ENCODE measurements at regions not wholly inside any gene's neighbourhood (a gene's known extent, or its start where the extent isn't known, plus 50 kb on each side); places are given as distances from the start of the nearest gene placed in this dataset.
"Not testable (repeated sequence)": the region's sequence is repeated elsewhere in the genome, so short reads cannot be mapped to it uniquely, and the experiment has no call there.

DNA sequence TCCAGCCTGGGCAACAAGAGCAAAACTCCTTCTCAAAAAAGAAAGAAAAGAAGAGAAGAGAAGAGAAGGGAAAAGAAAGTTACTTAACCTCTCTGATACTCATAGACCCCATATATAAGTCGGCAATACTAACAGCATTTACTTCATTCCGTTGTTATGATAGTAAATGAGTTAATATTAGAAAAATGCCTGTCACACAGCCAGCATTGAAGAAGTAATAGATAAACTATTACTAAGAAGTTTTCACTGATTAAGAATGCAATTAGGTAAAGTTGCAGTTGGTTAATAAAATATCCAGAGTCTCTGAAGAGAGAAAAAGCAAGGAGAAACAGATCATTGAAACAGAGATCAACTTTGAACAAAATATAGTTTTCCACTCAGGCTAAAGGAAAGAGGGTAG lies 161.3 kb upstream of the UBE2E3 start:
- TF ChIP-seq, protein P1, sequence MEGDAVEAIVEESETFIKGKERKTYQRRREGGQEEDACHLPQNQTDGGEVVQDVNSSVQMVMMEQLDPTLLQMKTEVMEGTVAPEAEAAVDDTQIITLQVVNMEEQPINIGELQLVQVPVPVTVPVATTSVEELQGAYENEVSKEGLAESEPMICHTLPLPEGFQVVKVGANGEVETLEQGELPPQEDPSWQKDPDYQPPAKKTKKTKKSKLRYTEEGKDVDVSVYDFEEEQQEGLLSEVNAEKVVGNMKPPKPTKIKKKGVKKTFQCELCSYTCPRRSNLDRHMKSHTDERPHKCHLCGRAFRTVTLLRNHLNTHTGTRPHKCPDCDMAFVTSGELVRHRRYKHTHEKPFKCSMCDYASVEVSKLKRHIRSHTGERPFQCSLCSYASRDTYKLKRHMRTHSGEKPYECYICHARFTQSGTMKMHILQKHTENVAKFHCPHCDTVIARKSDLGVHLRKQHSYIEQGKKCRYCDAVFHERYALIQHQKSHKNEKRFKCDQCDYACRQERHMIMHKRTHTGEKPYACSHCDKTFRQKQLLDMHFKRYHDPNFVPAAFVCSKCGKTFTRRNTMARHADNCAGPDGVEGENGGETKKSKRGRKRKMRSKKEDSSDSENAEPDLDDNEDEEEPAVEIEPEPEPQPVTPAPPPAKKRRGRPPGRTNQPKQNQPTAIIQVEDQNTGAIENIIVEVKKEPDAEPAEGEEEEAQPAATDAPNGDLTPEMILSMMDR (conservative IDR thresholded peaks at IDR 0.05; ENCODE audit: low read depth, low read length): no peak
- DNase-seq (ENCODE audit: low read depth): peak; percentile 19
- no peak overlapping the region for H3K4me3 ChIP-seq (ENCODE audit: low read depth, low read length)

DNA sequence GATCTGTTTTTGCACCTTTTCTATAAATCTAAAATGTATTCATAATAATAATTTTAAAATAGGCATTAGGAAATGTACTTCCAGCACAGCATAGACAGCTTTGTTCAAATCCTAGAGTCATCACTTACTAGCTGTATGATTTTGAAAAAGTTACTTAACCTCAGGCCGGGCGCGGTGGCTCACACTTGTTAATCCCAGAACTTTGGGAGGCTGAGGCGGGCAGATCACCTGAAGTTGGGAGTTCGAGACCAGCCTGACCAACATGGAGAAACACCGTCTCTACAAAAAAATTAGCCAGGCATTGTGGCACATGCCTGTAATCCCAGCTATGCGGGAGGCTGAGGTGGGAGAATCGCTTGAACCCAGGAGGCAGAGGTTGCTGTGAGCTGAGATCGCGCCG lies 161.7 kb upstream of the UBE2E3 start:
- DNase-seq (ENCODE audit: low read depth); H3K4me3 ChIP-seq (ENCODE audit: low read depth, low read length): not testable (repeated sequence)

DNA sequence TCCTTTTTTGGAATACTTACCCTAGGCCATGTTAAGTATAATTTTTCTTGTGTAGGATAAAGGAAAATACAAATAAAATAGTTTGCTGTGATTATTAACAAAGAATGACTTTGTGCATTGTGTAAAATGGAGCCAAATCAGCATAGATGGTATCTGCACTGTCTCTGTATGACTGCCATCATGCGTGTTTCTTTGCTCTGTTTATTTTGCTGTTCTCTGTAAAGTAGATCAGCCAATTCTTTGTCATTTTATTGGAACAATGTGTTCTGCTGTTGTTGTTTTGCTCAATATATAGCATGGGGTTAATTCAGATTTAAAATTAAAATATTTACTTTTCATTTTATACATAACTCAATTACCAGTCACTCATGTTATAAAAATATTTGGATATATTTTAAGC lies 181.3 kb upstream of the UBE2E3 start:
- H3K4me3 ChIP-seq (ENCODE audit: low read depth, low read length): no peak overlapping the region
- TF ChIP-seq, protein P1 (conservative IDR thresholded peaks at IDR 0.05; ENCODE audit: low read depth, low read length): no peak
- DNase-seq (ENCODE audit: low read depth): no peak

DNA sequence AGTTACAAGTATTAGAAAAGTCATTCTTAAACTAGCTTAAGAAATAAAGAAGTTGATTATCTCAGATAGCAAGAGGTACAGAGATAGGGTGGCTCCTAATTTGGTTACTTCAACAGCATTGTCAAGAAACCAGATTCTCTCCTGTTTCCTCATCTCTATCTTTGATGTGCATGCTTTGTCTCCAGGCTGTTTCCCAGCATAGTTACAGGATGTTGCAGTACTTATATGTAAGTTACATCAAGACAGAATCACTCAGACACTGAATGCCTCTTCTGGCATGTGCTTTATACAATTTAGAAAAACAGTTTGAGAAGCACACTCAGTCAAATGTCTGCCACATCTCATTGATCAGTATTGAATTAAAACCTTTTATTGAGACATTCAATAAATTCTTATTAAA lies 189.5 kb upstream of the UBE2E3 start:
- no peak overlapping the region for H3K4me3 ChIP-seq (ENCODE audit: low read depth, low read length)
- DNase-seq (ENCODE audit: low read depth): no peak
- TF ChIP-seq, protein P1 (conservative IDR thresholded peaks at IDR 0.05; ENCODE audit: low read depth, low read length): no peak

DNA sequence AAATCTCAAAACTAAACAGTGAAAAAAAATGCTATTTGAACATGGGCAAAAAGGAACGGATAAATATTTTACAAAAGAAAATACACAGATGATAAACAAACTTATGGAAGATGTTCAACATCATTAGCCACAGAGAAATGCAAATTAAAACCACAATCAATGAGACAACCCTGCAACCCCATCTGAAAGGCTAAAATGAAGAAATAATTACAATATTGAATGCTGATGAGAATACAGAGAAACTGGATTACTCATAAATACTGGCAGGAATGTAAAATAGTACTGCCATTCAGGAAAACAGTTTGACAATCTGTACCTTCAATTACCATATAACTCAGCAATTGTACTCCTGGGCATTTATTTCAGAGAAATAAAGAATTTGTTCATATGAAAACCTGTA lies 193.1 kb upstream of the UBE2E3 start:
- TF ChIP-seq, protein P1 (conservative IDR thresholded peaks at IDR 0.05; ENCODE audit: low read depth, low read length): no peak
- no peak overlapping the region for H3K4me3 ChIP-seq (ENCODE audit: low read depth, low read length)
- DNase-seq (ENCODE audit: low read depth): no peak

DNA sequence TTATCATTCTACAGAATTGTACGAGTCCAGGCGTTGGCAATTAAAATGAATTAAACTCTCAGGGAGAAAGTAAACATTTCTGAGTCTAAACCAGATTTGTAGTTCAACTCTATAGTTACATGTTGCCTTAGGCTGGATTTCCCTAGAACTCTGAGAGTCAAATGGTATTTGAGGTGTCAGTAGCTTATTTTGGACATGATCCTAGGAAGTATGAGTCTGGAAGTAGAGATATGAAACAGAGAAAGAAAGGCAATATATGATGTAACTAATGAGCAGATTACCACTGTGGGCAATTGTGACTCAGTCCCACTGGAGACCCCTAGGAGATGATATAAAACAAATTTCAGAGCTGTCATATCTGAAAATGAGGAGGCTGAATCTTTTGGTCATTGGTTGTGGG lies 199.1 kb upstream of the UBE2E3 start:
- no peak overlapping the region for H3K4me3 ChIP-seq (ENCODE audit: low read depth, low read length)
- TF ChIP-seq, protein P1 (conservative IDR thresholded peaks at IDR 0.05; ENCODE audit: low read depth, low read length): no peak
- no peak for DNase-seq (ENCODE audit: low read depth)

DNA sequence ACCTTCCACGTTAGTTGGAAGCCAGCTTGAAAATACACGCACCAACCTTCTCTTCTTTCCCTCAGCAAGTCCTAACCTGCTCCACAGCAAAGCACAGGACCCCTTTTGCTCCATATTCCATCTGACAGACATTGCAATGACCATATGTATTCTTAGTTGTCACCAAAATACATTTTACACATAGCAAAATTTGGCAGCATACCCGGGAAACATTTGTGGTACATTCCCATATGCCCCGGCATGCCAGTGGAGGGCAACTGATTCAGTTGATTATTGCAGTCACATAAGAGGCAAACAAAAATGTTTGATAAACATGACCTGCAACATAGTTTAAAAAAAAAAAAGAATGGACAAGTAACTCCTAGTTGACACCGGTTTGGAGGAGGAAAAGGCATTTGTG lies 202.1 kb upstream of the UBE2E3 start:
- H3K4me3 ChIP-seq (ENCODE audit: low read depth, low read length): no peak overlapping the region
- no peak for DNase-seq (ENCODE audit: low read depth)
- TF ChIP-seq, protein P1 (conservative IDR thresholded peaks at IDR 0.05; ENCODE audit: low read depth, low read length): no peak

DNA sequence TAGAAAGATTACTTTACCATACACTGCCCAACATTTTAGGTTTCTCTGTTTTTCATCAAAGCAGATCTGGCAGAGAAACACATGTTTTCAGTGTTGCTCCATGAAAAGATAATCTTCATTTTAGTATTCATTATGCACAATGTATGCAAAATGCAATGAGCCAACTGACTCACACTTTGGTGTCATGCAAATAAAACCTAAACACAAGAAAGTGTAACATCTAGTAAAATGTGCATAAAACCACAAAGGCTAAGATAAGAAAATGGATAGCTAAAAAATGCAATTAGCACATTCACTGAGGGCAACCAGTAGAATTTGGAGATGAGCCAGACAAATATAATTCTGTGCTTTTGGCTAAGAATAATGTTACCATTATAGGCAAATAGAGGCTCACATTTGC lies 203.5 kb upstream of the UBE2E3 start:
- no peak for DNase-seq (ENCODE audit: low read depth)
- no peak overlapping the region for H3K4me3 ChIP-seq (ENCODE audit: low read depth, low read length)
- TF ChIP-seq, protein P1 (conservative IDR thresholded peaks at IDR 0.05; ENCODE audit: low read depth, low read length): no peak
